IPS-15b (cell line): ENCODE measurements at regions not wholly inside any gene's neighbourhood (a gene's known extent, or its start where the extent isn't known, plus 50 kb on each side); places are given as distances from the start of the nearest gene placed in this dataset.

ENCODE experiments used
- H3K27me3 ChIP-seq: one replicate; pipeline ENCODE4 v1.6.1; 2013; ENCODE audit warnings: low read length; ENCODE audit not compliant: control insufficient read depth, insufficient read depth
- H3K36me3 ChIP-seq: one replicate; pipeline ENCODE4 v1.6.1; 2013; ENCODE audit warnings: low read length; ENCODE audit not compliant: control insufficient read depth, insufficient read depth
- H3K4me1 ChIP-seq: one replicate; pipeline ENCODE4 v1.6.1; 2013; ENCODE audit warnings: mild to moderate bottlenecking, low read length; ENCODE audit not compliant: control insufficient read depth, insufficient read depth
- H3K4me3 ChIP-seq: one replicate; pipeline ENCODE4 v1.5.1; 2013; ENCODE audit warnings: low read depth, low read length
- H3K9ac ChIP-seq: one replicate; pipeline ENCODE4 v1.6.1; 2013; ENCODE audit warnings: low read depth, mild to moderate bottlenecking, low read length
- H3K9me3 ChIP-seq: one replicate; pipeline ENCODE4 v1.6.1; 2013; ENCODE audit warnings: mild to moderate bottlenecking, low read length; ENCODE audit not compliant: control insufficient read depth, insufficient read depth

- Histone ChIP-seq H3K9me3 (no peaks in the 10 kb centered on the region), H3K4me1 (peaks cover 4% of the 10 kb centered on the region), H3K27me3 (no peaks in the 10 kb centered on the region), H3K36me3 (no peaks in the 10 kb centered on the region), H3K4me3 (no peak overlapping the region), H3K9ac (no peak overlapping the region)
Measured at GRCh38 chr5:155211764-155212163, 198.2 kb downstream of the KIF4B start.

GRCh38 chr5:155222393-155222792 is 208.8 kb downstream of the KIF4B start:
- Histone ChIP-seq H3K9me3 (no peaks in the 10 kb centered on the region), H3K27me3 (no peaks in the 10 kb centered on the region), H3K4me3 (no peak overlapping the region), H3K4me1 (no peaks in the 10 kb centered on the region), H3K36me3 (no peaks in the 10 kb centered on the region), H3K9ac (no peak overlapping the region)

DNA sequence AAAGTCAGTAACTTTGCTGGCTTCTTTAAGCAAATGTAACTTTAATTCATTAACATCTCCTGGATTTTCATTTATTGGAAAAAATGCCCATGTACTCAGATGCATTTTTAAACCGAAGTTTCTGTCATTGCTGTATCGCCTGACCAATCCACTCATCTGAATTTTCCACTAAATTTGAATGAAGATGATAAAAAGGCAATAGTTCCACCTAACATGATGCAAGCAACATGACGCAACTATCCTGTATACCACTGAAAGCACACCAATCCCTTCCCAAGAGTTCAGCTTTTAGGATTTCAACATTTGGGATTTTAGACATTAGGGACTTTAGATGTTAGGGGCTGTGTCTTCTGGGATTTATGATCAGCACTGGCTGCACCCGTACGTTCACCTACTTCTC is 215.6 kb downstream of the KIF4B start:
- H3K9me3 ChIP-seq: no peaks in the 10 kb centered on the region
- no peak overlapping the region for H3K9ac ChIP-seq
- H3K27me3 ChIP-seq: no peaks in the 10 kb centered on the region
- H3K4me1 ChIP-seq: no peaks in the 10 kb centered on the region
- H3K36me3 ChIP-seq: no peaks in the 10 kb centered on the region
- no peak overlapping the region for H3K4me3 ChIP-seq

GRCh38 chr5:155239803-155240202 is 226.2 kb downstream of the KIF4B start:
- H3K9me3 ChIP-seq: no peaks in the 10 kb centered on the region
- no peaks in the 10 kb centered on the region for H3K36me3 ChIP-seq
- no peak overlapping the region for H3K9ac ChIP-seq
- H3K4me1 ChIP-seq: no peaks in the 10 kb centered on the region
- H3K4me3 ChIP-seq: no peak overlapping the region
- H3K27me3 ChIP-seq: no peaks in the 10 kb centered on the region

- Histone ChIP-seq H3K27me3 (no peaks in the 10 kb centered on the region), H3K9me3 (no peaks in the 10 kb centered on the region), H3K4me1 (no peaks in the 10 kb centered on the region), H3K4me3 (no peak overlapping the region), H3K36me3 (no peaks in the 10 kb centered on the region), H3K9ac (no peak overlapping the region)
Measured at GRCh38 chr5:155250596-155250995, 237.0 kb downstream of the KIF4B start.

DNA sequence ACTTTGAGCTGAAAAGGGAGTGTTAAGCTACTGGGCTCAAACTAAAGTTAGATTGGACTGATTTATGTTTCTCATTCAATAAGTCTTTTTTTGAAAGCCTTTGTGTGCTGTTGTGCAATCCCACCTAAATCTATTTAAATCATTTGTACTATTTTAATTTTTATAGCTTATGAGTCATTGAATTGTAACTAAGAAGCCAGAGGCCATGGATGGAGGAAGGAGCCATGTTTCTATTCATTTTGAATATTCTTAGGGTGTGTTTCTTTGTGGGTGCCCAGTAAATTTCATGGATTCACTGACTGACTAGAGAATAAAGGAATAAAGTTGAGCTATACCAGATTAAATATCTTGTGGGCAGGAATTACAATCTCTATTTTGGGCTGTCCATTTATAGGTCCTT is 238.5 kb downstream of the KIF4B start:
- Histone ChIP-seq H3K36me3 (no peaks in the 10 kb centered on the region), H3K4me3 (no peak overlapping the region)

DNA sequence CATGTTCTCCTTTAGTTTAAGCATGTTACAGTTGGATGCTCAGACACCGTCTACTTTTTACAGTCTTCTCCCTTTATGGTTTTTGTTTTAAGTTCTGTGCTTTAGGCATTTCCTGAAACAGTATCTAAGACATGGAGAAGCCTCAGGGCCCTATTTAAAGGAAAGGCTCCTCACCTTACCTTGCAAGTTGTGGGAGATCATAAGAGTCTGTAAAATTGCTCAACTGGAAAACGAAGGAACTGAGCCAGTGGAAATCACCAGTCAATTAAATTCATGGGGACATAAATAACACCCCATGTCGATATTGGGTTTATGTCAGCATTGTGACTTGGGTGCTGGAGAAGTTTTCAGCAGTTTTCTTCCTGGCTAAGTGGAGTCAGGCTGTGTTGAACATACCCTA is 239.2 kb downstream of the KIF4B start:
- no peak overlapping the region for H3K4me3 ChIP-seq
- no peaks in the 10 kb centered on the region for H3K36me3 ChIP-seq
- H3K4me1 ChIP-seq: no peaks in the 10 kb centered on the region
- H3K9me3 ChIP-seq: no peaks in the 10 kb centered on the region
- no peaks in the 10 kb centered on the region for H3K27me3 ChIP-seq
- H3K9ac ChIP-seq: no peak overlapping the region

More for the DNA sequence above, 238.5 kb downstream of the KIF4B start:
- H3K4me1 ChIP-seq: no peaks in the 10 kb centered on the region
- H3K27me3 ChIP-seq: no peaks in the 10 kb centered on the region
- H3K9ac ChIP-seq: no peak overlapping the region
- no peaks in the 10 kb centered on the region for H3K9me3 ChIP-seq

- Histone ChIP-seq H3K36me3 (no peaks in the 10 kb centered on the region), H3K4me1 (no peaks in the 10 kb centered on the region), H3K9me3 (no peaks in the 10 kb centered on the region), H3K27me3 (no peaks in the 10 kb centered on the region), H3K9ac (no peak overlapping the region), H3K4me3 (no peak overlapping the region)
Measured at GRCh38 chr5:155254399-155254798, 240.8 kb downstream of the KIF4B start.

- Histone ChIP-seq H3K9ac (no peak overlapping the region), H3K9me3 (no peaks in the 10 kb centered on the region), H3K4me1 (no peaks in the 10 kb centered on the region), H3K4me3 (no peak overlapping the region), H3K36me3 (no peaks in the 10 kb centered on the region), H3K27me3 (no peaks in the 10 kb centered on the region)
Measured at GRCh38 chr5:155258161-155258560, 244.6 kb downstream of the KIF4B start.

- no peaks in the 10 kb centered on the region for H3K4me1 ChIP-seq
- no peaks in the 10 kb centered on the region for H3K9me3 ChIP-seq
- no peaks in the 10 kb centered on the region for H3K27me3 ChIP-seq
- no peak overlapping the region for H3K4me3 ChIP-seq
- H3K9ac ChIP-seq: no peak overlapping the region
- H3K36me3 ChIP-seq: no peaks in the 10 kb centered on the region
Measured at GRCh38 chr5:155259648-155260047, 246.1 kb downstream of the KIF4B start.

GRCh38 chr5:155260798-155261197 is 247.2 kb downstream of the KIF4B start:
- Histone ChIP-seq H3K27me3 (no peaks in the 10 kb centered on the region), H3K4me3 (no peak overlapping the region), H3K9me3 (no peaks in the 10 kb centered on the region), H3K9ac (no peak overlapping the region), H3K4me1 (no peaks in the 10 kb centered on the region), H3K36me3 (no peaks in the 10 kb centered on the region)

DNA sequence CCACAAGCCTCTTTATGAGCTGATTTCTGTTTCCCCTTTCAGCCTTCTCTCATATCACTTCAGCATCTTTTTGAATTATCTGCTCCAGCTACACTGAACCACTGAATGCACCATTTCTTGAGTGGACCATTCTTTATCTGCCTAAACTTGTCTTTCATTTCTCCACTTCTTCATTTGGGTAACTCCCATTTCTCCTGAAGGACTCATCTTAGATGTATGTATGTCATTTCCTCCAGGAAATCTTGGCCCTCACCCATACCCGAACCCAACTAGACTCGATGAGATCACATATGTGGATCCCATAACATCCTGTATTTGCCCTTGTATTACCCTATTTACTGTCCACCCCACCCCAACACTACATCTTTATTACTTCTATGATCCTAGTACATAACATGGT is 249.8 kb downstream of the KIF4B start:
- H3K9me3 ChIP-seq: no peaks in the 10 kb centered on the region
- H3K27me3 ChIP-seq: no peaks in the 10 kb centered on the region
- no peaks in the 10 kb centered on the region for H3K4me1 ChIP-seq

GRCh38 chr5:155264809-155265208 is 251.3 kb downstream of the KIF4B start:
- Histone ChIP-seq H3K9ac (no peak overlapping the region), H3K4me3 (no peak overlapping the region), H3K9me3 (no peaks in the 10 kb centered on the region), H3K27me3 (no peaks in the 10 kb centered on the region), H3K4me1 (no peaks in the 10 kb centered on the region), H3K36me3 (no peaks in the 10 kb centered on the region)

More for the DNA sequence above, 249.8 kb downstream of the KIF4B start:
- no peak overlapping the region for H3K9ac ChIP-seq
- H3K4me3 ChIP-seq: no peak overlapping the region
- H3K36me3 ChIP-seq: no peaks in the 10 kb centered on the region
